ENCODE measurements at regions not wholly inside any gene's neighbourhood (a gene's known extent, or its start where the extent isn't known, plus 50 kb on each side); places are given as distances from the start of the nearest gene placed in this dataset.

GRCh38 chr13:23969647-23970046 is 72.3 kb upstream of the C1QTNF9B start:
- Histone ChIP-seq H4K20me1 (ENCODE audit: insufficient read depth, low read length) (no peaks in the 10 kb centered on the region), H3K9ac (ENCODE audit: low read length) (no peak overlapping the region), H3K4me2 (ENCODE audit: low read length) (no peak overlapping the region), H3K36me3 (replicated peaks; ENCODE audit: low read depth, low read length) (no peaks in the 10 kb centered on the region), H3K9me3 (ENCODE audit: insufficient read depth, low read length) (no peaks in the 10 kb centered on the region), H3K27ac (ENCODE audit: low read length) (no peak overlapping the region), H3K79me2 (ENCODE audit: low read length) (no peaks in the 10 kb centered on the region), H3K4me3 (ENCODE audit: low read length) (no peak overlapping the region), H3K4me1 (ENCODE audit: low read length) (peaks cover 11% of the 10 kb centered on the region), H3K27me3 (ENCODE audit: low read depth, low read length) (no peaks in the 10 kb centered on the region), H2AFZ (ENCODE audit: low read depth, low read length) (no peak overlapping the region)
- TF ChIP-seq EZH2phosphoT487 (IDR thresholded peaks at IDR 0.05; ENCODE audit: low read depth) = no peak
- no peak for TF ChIP-seq CTCF (IDR thresholded peaks at IDR 0.05; ENCODE audit: low read depth, low read length)

GRCh38 chr13:23979361-23980159 is 82.3 kb upstream of the C1QTNF9B start:
- Histone ChIP-seq H3K4me1 (ENCODE audit: low read length) (no peaks in the 10 kb centered on the region), H2AFZ (ENCODE audit: low read depth, low read length) (no peak overlapping the region), H3K36me3 (replicated peaks; ENCODE audit: low read depth, low read length) (no peaks in the 10 kb centered on the region), H3K79me2 (ENCODE audit: low read length) (no peaks in the 10 kb centered on the region), H3K4me2 (ENCODE audit: low read length) (no peak overlapping the region), H4K20me1 (ENCODE audit: insufficient read depth, low read length) (no peaks in the 10 kb centered on the region), H3K9ac (ENCODE audit: low read length) (no peak overlapping the region), H3K4me3 (ENCODE audit: low read length) (no peak overlapping the region), H3K27me3 (ENCODE audit: low read depth, low read length) (peaks cover 4% of the 10 kb centered on the region; the same call in 1 of the 2 replicates), H3K9me3 (ENCODE audit: insufficient read depth, low read length) (no peaks in the 10 kb centered on the region), H3K27ac (ENCODE audit: low read length) (no peak overlapping the region)
- no peak for TF ChIP-seq EZH2phosphoT487 (IDR thresholded peaks at IDR 0.05; ENCODE audit: low read depth)
- no peak for TF ChIP-seq CTCF (IDR thresholded peaks at IDR 0.05; ENCODE audit: low read depth, low read length)

GRCh38 chr13:23980160-23980551 is 82.9 kb upstream of the C1QTNF9B start:
- no peaks in the 10 kb centered on the region for H3K4me1 ChIP-seq (ENCODE audit: low read length)
- no peaks in the 10 kb centered on the region for H3K9me3 ChIP-seq (ENCODE audit: insufficient read depth, low read length)
- H3K9ac ChIP-seq (ENCODE audit: low read length) = no peak overlapping the region
- H3K27me3 ChIP-seq (ENCODE audit: low read depth, low read length) = peaks cover 4% of the 10 kb centered on the region; the same call in 1 of the 2 replicates
- H3K36me3 ChIP-seq (replicated peaks; ENCODE audit: low read depth, low read length) = no peaks in the 10 kb centered on the region
- no peaks in the 10 kb centered on the region for H4K20me1 ChIP-seq (ENCODE audit: insufficient read depth, low read length)
- no peak overlapping the region for H2AFZ ChIP-seq (ENCODE audit: low read depth, low read length)
- H3K4me2 ChIP-seq (ENCODE audit: low read length) = no peak overlapping the region
- TF ChIP-seq CTCF (IDR thresholded peaks at IDR 0.05; ENCODE audit: low read depth, low read length) (no peak), EZH2phosphoT487 (IDR thresholded peaks at IDR 0.05; ENCODE audit: low read depth) (no peak)
- no peaks in the 10 kb centered on the region for H3K79me2 ChIP-seq (ENCODE audit: low read length)
- no peak overlapping the region for H3K4me3 ChIP-seq (ENCODE audit: low read length)
- H3K27ac ChIP-seq (ENCODE audit: low read length) = no peak overlapping the region

GRCh38 chr13:23983671-23984070 is 86.4 kb upstream of the C1QTNF9B start:
- Histone ChIP-seq H3K9ac (ENCODE audit: low read length) (no peak overlapping the region), H4K20me1 (ENCODE audit: insufficient read depth, low read length) (no peaks in the 10 kb centered on the region), H3K27ac (ENCODE audit: low read length) (no peak overlapping the region), H3K36me3 (replicated peaks; ENCODE audit: low read depth, low read length) (no peaks in the 10 kb centered on the region), H3K9me3 (ENCODE audit: insufficient read depth, low read length) (no peaks in the 10 kb centered on the region), H3K4me3 (ENCODE audit: low read length) (no peak overlapping the region), H3K79me2 (ENCODE audit: low read length) (no peaks in the 10 kb centered on the region), H3K27me3 (ENCODE audit: low read depth, low read length) (peaks cover 4% of the 10 kb centered on the region; the same call in 1 of the 2 replicates), H3K4me2 (ENCODE audit: low read length) (no peak overlapping the region), H2AFZ (ENCODE audit: low read depth, low read length) (no peak overlapping the region), H3K4me1 (ENCODE audit: low read length) (no peaks in the 10 kb centered on the region)
- TF ChIP-seq EZH2phosphoT487 (IDR thresholded peaks at IDR 0.05; ENCODE audit: low read depth) = no peak
- TF ChIP-seq CTCF (IDR thresholded peaks at IDR 0.05; ENCODE audit: low read depth, low read length) = no peak

All from OCI-LY3 (cell line).